GM12878 (cell line): ENCODE measurements at regions not wholly inside any gene's neighbourhood (a gene's known extent, or its start where the extent isn't known, plus 50 kb on each side); places are given as distances from the start of the nearest gene placed in this dataset.

ENCODE experiments used
- ATAC-seq: fragments of 200-7000 bp; cut with Tn5 transposase; 3 replicates; pipeline ENCODE4 v1.9.1; 2020; ENCODE audit warnings: mild to moderate bottlenecking, moderate library complexity
- BruUV-seq: library from RNA; stranded (reverse); fragments of 400-500 nt; replicated peaks from 2 replicates; lab custom pipeline; 2021; lab: Mats Ljungman, UMichigan
- CTCF ChIA-PET: fragments of 300-600 bp; sonication (Branson Sonifier 250); formaldehyde crosslinking; extraction: SDS; loops from one replicate; lab custom pipeline; 2021; ENCODE audit warnings: inconsistent platforms; lab: Yijun Ruan, JAX
- POLR2A ChIA-PET: fragments of 350-600 bp; formaldehyde crosslinking; extraction: SDS; loops from one replicate; lab custom pipeline; 2021; ENCODE audit warnings: inconsistent platforms; lab: Charles Lee
- RAD21 ChIA-PET: fragments of 300-600 bp; sonication (Branson Sonifier 250); formaldehyde crosslinking; loops from one replicate; lab custom pipeline; 2023; ENCODE audit warnings: antibody characterized with exemption; ENCODE audit not compliant: unreplicated experiment; lab: Charles Lee
- SMC1A ChIA-PET: fragments of 300-600 bp; sonication (Branson Sonifier 250); formaldehyde crosslinking; loops from one replicate; lab custom pipeline; 2023; ENCODE audit not compliant: unreplicated experiment, uncharacterized antibody; lab: Charles Lee
- DNase-seq: peaks from one replicate; pipeline ENCODE4 v3.0.0-alpha.2; 2011; ENCODE audit warnings: low read depth, low spot score
- FAIRE-seq: peaks from 3 replicates; lab custom pipeline; 2011; peaks lifted over from hg19 to GRCh38; lab: Jason Lieb, UNC
- H2AFZ ChIP-seq: 2 replicates; pipeline ENCODE4 v1.6.0; 2011; ENCODE audit warnings: low read depth, low read length, control low read depth; ENCODE audit not compliant: control insufficient read depth
- H3K27ac ChIP-seq: 2 replicates; pipeline ENCODE4 v1.5.1; 2011; ENCODE audit warnings: control low read depth; ENCODE audit not compliant: control insufficient read depth, insufficient read depth
- H3K27me3 ChIP-seq, 2 experiments: replicated peaks in 1 of 2; 2 replicates each; pipeline versions ENCODE4 v1.6.0 to v1.6.1; 2011; ENCODE audit warnings: low read length in 1 of 2; ENCODE audit not compliant: control insufficient read depth in 2 of 2, insufficient read depth in 2 of 2
- H3K36me3 ChIP-seq, 2 experiments: 2 replicates each; pipeline ENCODE4 v1.5.1; 2011; ENCODE audit warnings: low read length in 1 of 2; ENCODE audit not compliant: control insufficient read depth in 2 of 2, insufficient read depth in 2 of 2
- H3K4me1 ChIP-seq: 2 replicates; pipeline ENCODE4 v1.6.1; 2011; ENCODE audit warnings: mild to moderate bottlenecking, low read length, moderate library complexity, mixed read lengths; ENCODE audit not compliant: control insufficient read depth, insufficient read depth
- H3K4me2 ChIP-seq: 2 replicates; pipeline ENCODE4 v1.6.0; 2011; ENCODE audit warnings: control low read depth; ENCODE audit not compliant: control insufficient read depth, insufficient read depth
- H3K4me3 ChIP-seq: fragments of 200-600 bp; sonication (generic); 2 replicates; pipeline ENCODE4 v1.5.1; 2016
- H3K79me2 ChIP-seq: 2 replicates; pipeline ENCODE4 v1.6.0; 2011; ENCODE audit warnings: low read length; ENCODE audit not compliant: control insufficient read depth, insufficient read depth
- H3K9ac ChIP-seq: 2 replicates; pipeline ENCODE4 v1.8.0; 2011; ENCODE audit warnings: low read length, control low read depth, mixed read lengths; ENCODE audit not compliant: control insufficient read depth, insufficient read depth
- H3K9me3 ChIP-seq: replicated peaks from 3 replicates; pipeline ENCODE4 v1.5.1; 2011; ENCODE audit warnings: mild to moderate bottlenecking, low read length; ENCODE audit not compliant: control insufficient read depth, insufficient read depth
- H4K20me1 ChIP-seq: 2 replicates; pipeline ENCODE4 v1.6.0; 2011; ENCODE audit not compliant: control insufficient read depth, insufficient read depth
- ATF7 ChIP-seq: fragments of 450-650 bp; IDR thresholded peaks from 2 replicates; pipeline ENCODE4 v1.6.1; 2016; ENCODE audit warnings: low read depth, mild to moderate bottlenecking
- CBX5 ChIP-seq: sonication (generic); IDR thresholded peaks from 2 replicates; pipeline ENCODE4 v1.6.1; 2016; ENCODE audit warnings: low read depth, moderate library complexity, mild to moderate bottlenecking, inconsistent platforms
- CHD4 ChIP-seq: fragments of 200-600 bp; sonication (generic); IDR thresholded peaks from 2 replicates; pipeline ENCODE4 v1.6.1; 2016; ENCODE audit warnings: mild to moderate bottlenecking
- JUNB ChIP-seq: IDR thresholded peaks from 2 replicates; pipeline ENCODE4 v1.6.1; 2016; ENCODE audit warnings: antibody characterized with exemption, mild to moderate bottlenecking
- LARP7 ChIP-seq: fragments of 450-650 bp; IDR thresholded peaks from 2 replicates; pipeline ENCODE4 v1.6.1; 2017; ENCODE audit warnings: mild to moderate bottlenecking
- PKNOX1 ChIP-seq: fragments of 450-650 bp; IDR thresholded peaks from 2 replicates; pipeline ENCODE4 v1.6.1; 2016; ENCODE audit warnings: mild to moderate bottlenecking
- in situ Hi-C: fragments of 300-500 bp; cut with MboI; formaldehyde crosslinking; loops from 9 replicates; pipeline ENCODE4 v1.14.3; 2018; ENCODE audit warnings: mixed read lengths
- intact Hi-C: fragments of 100-400 bp; cut with micrococcal nuclease; formaldehyde crosslinking; loops from one replicate; pipeline ENCODE4 v1.14.2; 2022; ENCODE audit not compliant: unreplicated experiment

GRCh38 chr6:141229296-141229695, 903.4 kb upstream of the GJE1 start:
- ATAC-seq: no peak
- ChIA-PET SMC1A (interaction anchor here (0.7 kb wide), 1 partner anchor 21 kb away, joined by 4 read pairs; no protein-coding TSS in a partner anchor), CTCF (interaction anchor here (0.7 kb wide), 1 partner anchor 382 kb away, joined by 3 read pairs; no protein-coding TSS in a partner anchor), RAD21 (no interaction called here), POLR2A (no interaction called here)
- intact Hi-C loops: no loop called here
- BruUV-seq: no TSS peak
- no peak for DNase-seq
- H3K27me3 ChIP-seq: no peaks in the 10 kb centered on the region
- H3K79me2 ChIP-seq: no peaks in the 10 kb centered on the region
- no peak overlapping the region for H3K4me3 ChIP-seq
- no peaks in the 10 kb centered on the region for H3K9me3 ChIP-seq
- no peak overlapping the region for H3K27ac ChIP-seq
- no peak for FAIRE-seq
- H3K9ac ChIP-seq: no peak overlapping the region
- no peaks in the 10 kb centered on the region for H3K4me1 ChIP-seq
- H3K36me3 ChIP-seq: no peaks in the 10 kb centered on the region
- no peak overlapping the region for H2AFZ ChIP-seq
- in situ Hi-C loops: no loop called here
- no peak overlapping the region for H3K4me2 ChIP-seq
- no peak for TF ChIP-seq PKNOX1
- TF ChIP-seq LARP7: no peak
- TF ChIP-seq CHD4: no peak
- no peaks in the 10 kb centered on the region for H4K20me1 ChIP-seq

GRCh38 chr6:141218583-141218982, 914.1 kb upstream of the GJE1 start:
- intact Hi-C loops (no loop called here), in situ Hi-C loops (no loop called here)
- Histone ChIP-seq H3K9ac (no peak overlapping the region), H3K9me3 (no peaks in the 10 kb centered on the region), H3K4me1 (no peaks in the 10 kb centered on the region), H3K27ac (no peak overlapping the region), H3K27me3 (no peaks in the 10 kb centered on the region), H4K20me1 (no peaks in the 10 kb centered on the region), H3K36me3 (no peaks in the 10 kb centered on the region), H3K4me3 (no peak overlapping the region), H3K79me2 (no peaks in the 10 kb centered on the region), H2AFZ (no peak overlapping the region), H3K4me2 (no peak overlapping the region)
- SMC1A ChIA-PET: no interaction called here
- CTCF ChIA-PET: no interaction called here
- BruUV-seq: no TSS peak
- RAD21 ChIA-PET: no interaction called here
- DNase-seq (no peak), ATAC-seq (no peak), FAIRE-seq (no peak)
- TF ChIP-seq JUNB (peak; percentile 17; the same call in 1 of the 2 replicates), CBX5 (no peak), ATF7 (peak; percentile 89)
- POLR2A ChIA-PET: no interaction called here
